NCI-H226 (cell line): ENCODE measurements at regions not wholly inside any gene's neighbourhood (a gene's known extent, or its start where the extent isn't known, plus 50 kb on each side); places are given as distances from the start of the nearest gene placed in this dataset.
A peak's percentile ranks its signal among the peaks of the same experiment; 100 is the strongest.

Source experiments
- DNase-seq: peaks from one replicate; pipeline ENCODE4 v3.0.0-alpha.2; 2015

- DNase-seq, result no peak
Measured at GRCh38 chr2:47234456-47234855, 58.1 kb upstream of the CALM2 start.

DNA sequence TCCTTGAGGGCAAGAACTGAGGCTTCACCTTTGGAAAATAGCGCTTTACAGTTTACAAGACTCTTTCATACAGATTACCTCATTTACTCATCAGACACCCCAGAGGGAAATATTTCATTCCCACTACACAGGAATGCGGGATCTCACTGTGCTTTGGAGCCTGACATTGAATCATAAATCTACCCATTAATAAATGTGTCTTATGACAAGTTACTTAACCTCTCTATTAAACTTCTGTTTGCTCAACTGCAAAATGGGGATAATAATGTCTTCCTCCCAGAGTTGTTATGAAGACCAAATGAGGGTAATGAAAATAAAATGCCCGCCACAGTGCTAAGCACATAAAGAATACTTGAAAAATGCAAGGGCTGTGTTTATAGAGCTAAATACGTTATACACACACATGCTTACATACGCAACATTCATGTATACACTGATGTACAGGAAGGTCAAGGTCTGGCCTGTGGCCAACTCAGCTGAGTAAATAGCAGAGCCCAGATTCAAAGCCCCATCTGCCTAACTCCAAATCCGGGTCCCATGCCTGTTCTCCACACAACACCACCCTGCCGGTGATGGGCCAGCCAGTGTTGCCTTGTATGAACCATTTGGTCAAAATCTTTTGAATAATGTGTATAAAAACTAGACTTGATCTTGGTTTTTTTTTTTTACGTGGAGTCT lies 56.6 kb upstream of the CALM2 start:
- DNase-seq, result peak; percentile 61

- no peak for DNase-seq
Measured at GRCh38 chr2:47230418-47230817, 54.1 kb upstream of the CALM2 start.

DNA sequence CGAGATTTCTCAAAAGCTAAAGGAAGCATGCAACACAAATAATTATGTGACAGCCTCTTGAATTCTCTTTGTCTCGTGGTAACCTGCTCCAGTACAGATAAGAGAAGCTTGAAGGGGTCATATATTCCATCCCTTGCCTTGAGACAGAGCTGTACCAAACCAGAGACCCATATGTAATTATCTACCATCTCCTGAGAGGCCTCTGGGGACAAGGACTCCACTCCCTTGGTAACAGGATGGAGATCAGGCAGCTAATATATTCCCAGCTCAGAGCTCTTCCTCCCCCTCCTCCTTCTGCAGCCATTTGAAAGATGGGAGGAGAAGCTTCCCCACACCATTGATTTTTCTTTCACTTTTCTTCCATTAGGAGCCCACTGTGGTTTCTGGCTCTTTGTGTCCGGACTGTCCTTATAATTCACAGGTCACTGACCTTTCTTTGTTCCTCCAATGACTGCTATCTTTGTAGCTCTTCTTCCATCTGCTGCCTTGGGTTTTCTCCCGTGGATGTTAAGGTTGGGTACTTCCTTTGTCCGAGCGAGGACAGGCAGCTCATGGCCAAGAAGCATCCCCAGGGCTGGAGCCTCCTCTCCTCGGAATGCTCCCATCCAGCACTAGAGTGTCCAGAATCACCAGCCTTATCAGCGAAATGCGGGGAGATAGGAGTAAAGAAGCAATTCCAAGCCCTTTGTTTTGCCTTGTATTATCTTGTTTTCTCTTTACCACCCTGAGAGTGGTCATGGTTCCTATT lies 51.4 kb upstream of the CALM2 start:
- no peak for DNase-seq

DNA sequence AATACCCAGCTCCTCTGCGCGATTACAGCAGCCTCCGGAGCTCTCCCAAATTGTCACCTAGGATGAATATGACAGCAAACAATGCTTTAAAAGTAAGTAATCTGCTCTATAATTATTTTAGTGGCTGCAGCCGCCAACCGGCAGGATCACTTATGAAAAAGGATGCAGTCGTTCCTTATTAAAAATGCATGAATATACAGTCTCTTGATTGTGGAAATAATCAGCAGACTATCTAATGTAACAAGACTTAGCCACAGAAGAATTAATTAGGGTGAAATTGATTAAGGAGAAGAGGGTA lies 50.6 kb upstream of the CALM2 start:
- DNase-seq, result no peak

- no peak for DNase-seq
Measured at GRCh38 chr2:47226132-47226922, 50.0 kb upstream of the CALM2 start.
